ENCODE measurements at regions not wholly inside any gene's neighbourhood (a gene's known extent, or its start where the extent isn't known, plus 50 kb on each side); places are given as distances from the start of the nearest gene placed in this dataset.
A peak's percentile ranks its signal among the peaks of the same experiment; 100 is the strongest.

DNA sequence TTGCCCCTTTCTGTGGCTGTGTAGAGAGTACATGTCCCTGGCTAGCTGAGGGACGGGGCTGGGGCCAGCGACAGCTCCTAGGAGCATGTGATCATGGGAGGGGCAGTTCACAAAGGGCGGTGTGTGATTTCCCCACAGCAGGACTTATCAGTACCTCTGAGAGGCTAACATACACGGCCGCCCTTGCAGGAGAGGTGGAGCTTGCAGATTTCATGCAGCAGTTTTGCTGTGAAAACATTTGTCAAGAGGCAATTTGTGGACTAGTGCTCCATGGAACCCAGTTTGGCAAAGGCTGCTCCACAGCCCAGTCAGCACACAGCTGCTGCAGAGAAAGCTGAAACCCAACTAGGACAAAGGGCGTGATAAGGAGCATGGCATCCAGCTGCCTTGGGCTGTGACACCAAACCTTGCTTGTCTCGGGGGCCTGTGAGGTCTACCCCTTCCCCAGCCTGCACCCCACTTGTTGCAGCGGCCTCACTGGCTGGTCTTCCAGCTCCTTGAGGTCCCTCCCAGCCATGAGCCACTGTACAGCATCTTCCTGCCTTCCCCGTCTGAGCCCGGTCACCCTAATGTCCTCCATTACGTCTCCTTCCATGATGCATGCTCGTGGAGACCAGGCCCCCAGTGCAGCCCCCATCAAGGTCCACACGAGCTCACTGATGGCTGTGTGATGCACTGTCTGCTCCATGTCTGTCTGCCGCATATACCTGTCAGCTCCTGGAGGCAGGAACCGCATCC, 121.4 kb upstream of the HDAC4 start:
- DNase-seq, result no peak

DNA sequence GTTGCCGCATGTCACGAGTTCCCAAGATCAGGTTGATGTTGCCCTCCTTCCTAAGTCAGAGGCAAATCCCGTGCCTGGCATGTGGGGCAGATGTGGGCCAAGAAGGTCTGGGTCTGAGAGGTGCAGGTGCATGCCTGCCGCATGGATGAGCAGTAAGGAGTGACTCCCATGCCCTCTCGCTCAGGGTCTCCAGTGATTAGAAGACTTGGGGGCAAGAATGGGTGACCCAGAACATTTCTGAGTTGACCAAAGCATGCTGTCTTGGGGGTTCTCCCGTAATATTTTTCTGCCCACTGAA, 120.6 kb upstream of the HDAC4 start:
- DNase-seq, result no peak

DNA sequence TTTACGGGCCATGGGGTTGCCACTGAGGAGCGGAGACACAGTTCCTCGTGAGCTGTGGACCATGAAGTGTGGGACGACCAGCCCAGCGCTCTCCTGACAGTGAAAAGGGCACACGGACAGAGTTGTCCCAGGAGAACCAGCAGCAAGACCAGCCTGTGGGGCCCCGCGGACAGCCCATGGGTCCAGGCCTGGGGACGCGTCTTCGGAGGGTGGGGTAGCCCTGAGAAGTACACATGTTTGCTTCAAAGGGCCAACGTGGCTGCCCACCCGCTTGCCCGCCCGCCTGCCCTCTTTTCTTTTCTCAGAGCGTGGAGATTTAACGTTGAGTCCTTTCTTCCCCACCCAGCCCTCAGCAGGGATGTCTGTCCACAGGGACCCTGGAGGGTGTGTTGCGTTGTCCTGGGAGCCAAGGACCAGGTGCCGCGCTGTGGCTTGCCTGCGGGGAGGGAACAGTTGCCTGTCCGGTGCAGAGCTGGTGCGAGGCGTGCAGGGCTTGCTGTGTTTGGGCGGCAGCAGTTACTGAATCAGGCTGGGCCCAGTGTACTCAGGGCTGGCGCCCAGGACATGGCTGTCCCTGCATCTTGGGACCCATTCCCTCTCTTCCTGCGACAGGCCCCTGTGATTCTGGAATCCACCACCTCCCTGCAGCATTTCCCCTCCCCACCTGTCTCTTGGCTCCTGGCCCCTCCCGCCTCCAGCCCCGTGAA, 120.1 kb upstream of the HDAC4 start:
- DNase-seq, result no peak

DNA sequence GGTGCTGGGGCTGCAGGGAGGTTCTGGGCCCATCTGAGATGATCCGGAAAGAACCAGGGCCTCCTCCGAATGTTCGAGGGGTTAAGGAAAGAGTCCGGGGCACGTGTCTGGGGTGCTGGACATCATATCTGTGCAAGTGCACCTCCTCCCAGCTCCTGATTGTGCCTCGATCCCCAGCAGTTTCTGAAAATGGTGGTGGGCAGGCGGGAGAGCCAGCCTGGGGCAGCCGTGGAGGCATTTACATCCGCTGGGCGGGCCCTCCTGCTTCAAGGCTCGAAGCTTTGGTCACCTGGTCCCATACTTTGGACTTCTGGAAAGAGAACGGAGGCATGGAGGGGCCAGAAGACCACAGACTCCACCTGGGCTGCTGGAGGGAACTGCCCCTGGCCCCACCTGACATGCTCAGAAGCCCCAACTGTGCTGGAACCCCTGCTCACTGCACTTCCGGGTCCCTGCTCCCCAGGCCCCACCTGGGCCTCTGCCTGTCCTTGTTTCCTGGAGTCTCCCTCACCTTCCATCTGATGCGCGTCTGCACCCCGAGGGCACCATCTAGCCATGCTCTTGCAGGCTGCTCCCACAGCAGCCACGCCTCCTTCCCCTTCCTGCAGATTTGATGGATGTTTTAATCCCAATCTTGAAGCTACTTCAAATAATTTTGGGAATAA, 119.2 kb upstream of the HDAC4 start:
- DNase-seq, result no peak

DNA sequence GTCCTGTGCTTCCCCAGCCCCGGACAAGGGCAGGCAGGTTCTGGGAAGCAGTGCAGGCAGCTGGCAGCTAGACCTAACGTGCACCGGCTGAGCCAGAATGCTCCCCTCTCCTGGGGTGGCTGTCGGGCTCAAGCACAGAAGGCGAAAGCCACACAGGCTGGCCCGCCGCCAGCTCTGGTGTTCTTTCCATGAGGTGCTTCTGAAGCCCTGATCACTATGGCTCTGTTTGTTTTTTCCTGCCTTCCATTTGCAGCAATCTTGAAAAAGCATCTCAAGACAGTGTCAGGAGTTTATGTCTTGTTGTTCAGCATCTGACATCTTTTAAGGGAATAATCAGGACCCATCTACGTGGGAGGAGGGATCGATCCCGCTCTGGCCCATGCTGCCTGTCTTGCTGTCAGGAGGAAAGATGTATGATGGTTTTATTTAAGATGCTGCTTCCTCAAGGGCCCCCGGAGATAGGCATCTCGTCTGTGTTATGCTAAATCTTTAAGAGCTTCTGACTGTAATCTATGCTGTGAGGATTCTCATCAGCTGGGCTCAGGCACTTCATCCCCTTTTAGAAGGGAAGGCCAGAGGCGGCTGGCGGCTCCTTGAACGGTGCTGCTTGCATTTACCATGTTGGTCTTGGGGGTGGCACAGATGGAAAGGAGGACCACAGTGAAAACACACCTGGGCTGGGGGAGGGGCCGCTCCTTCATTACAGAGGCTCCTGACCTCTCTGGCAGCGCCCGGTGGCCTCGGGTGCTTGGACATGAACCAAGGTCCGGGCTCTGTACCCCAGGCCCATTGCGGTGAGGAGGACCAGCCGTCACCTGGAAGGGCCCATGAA, 118.5 kb upstream of the HDAC4 start:
- DNase-seq, result peak; percentile 61 to 75

DNA sequence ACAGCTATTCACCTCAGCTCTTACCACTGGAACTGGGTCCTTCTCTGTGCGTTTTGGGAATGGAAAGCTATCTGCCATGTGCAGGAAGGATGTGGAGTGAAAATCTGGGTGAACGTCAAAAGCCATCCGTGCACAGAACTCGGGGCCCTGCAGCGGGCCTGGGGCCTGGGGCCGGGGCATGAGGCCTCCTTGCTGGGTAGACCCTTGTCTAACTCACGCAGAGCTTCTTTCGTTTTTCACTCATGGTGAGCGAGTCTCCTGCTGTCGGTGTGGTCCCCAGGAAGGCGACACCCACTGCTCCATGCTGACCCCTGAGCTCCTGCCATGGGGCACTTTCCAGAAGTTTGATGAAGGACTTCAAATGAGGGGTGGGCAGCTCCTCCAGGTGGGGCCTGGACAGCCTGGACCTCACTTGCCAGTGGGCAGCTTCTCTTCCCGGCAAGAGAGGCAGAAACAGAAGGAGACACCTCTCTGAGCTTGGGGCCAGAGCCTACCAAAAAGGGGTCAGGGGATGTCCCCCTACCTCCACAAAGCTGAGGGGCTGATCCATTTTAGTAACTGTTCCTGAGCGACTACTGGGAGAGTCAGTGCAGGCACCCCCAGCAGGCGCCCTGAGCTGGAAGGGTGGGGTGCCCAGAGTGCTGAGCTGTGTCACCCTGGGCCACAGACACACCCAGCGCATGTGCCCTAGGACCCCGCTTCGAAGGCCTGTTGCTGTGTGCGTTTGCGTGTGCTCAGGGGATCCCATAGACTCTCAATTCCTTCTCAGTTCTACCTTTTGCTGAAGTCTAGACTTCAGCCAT, 117.7 kb upstream of the HDAC4 start:
- no peak for DNase-seq

DNA sequence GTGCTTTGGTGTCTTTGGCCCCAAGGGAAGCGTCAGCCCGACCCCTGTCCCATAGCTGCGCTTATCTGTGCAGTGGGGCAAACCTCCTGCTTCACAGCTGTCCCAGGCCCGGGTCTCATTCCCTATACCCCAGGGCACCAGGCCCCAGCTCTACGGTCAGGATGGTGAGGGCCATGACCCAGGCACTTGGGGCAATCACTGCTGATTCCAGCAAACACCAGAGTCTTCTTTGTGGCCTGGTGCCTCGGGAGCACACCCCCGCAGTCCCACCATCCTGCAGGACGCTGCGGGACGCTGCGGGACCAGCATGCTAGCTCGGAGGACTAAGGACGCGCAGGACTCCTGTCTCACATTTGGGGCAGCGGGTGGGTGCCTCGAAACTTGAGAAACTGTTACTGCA, 116.9 kb upstream of the HDAC4 start:
- no peak for DNase-seq

DNA sequence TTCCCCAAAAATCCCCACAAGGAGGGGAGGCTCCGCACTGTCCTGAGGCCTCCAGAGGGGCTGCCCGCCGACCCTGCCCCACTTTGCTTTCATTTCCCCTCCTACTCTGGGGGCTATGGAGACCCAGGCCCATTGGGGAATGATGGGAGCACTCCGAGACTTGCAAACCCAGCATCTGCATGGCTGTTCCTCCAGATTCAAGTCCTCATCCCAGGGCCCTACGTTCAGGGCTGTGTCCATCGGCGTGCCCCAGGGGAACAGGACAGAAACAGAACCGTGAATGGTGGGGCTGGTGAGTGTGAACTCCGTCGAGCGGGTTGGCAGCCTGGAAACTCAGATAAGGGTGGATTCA, 116.1 kb upstream of the HDAC4 start:
- DNase-seq, result no peak

DNA sequence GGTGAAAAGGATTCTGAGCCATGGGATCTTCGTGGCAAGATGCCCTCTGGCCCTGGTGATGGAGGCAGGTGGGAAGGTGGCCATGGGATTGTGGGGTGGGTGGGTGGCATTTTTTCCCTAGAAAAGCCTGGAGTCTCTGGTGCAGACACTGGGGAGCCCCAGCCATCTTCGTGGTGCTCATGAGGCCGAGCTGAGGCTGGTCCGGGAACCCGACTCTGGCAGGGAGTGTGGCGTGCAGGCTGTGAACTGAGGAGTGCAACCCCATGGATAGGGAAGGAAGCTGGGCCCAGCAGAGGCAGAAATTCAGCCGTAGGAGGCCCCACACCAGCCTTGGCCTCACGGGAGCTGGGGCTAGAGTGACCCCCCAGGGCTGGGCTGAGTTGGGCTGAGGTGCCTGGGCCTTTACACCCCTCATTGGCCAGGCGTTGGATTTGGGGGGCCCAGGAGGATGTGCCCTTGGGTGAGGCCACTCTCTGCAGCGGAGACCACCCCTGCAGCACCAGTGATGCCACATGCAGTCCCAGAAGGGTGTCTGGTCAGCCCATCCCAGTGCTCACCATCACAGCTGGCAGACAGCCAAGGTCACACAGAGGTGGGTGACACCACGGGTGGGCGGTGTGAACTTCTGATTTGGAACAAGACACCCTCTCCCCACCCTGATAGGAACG, 115.6 kb upstream of the HDAC4 start:
- DNase-seq, result no peak

DNA sequence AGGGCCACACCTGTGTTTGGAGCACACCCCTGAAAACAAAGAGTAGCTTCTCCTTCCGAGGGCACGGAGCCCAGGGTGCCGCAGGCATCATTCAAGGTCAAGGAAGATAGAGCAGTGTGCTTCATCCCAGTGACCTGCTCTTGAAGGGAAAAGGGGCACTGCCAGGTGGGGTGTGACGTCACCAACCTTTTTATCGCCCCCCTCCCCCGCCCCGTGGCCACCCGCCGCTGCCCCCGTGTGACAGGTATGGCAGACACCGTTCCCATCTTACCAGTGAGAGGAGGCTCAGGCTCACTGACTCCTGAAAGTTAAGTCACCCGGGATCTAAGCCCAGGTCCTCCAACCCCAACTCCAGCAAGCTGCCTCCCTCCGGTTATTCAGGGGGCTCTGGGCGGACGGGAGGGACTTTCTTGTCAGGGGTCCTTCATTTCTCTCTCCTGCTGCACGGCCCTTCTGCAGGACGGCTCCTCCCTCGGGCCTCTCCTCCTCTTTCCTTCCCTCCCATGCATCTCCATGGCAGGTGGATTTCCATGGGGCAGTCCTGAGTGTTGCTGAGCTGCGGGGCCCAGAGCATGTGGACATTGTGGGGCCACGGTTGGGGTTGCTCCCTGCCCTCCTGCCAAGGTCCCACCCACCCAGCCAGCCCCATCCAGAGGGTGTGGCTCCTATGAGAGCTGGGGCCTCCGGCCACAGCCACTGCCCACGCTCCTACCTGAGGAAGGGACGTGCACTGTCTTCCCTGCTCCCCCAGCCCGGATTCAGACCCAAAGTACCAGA, 114.1 kb upstream of the HDAC4 start:
- DNase-seq, result no peak

DNA sequence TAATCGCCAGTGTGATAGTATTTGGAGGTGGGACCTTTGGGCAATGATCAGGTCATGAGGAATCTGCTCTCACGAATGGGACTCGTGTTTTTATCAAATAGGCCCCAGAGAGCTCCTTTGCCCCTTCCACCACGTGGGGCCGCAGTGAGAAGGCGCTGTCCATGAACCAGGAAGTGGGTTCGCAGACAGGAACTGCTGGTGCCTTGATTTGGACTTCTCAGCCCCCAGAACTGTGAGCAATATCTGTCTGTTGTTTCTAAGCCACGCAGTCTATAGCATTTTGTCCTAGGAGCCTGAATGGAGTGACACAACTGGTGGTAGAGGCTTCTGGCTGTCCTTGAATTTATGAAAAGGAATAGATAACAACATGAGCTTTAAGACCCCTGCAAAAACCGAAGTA, 111.2 kb upstream of the HDAC4 start:
- no peak for DNase-seq

DNA sequence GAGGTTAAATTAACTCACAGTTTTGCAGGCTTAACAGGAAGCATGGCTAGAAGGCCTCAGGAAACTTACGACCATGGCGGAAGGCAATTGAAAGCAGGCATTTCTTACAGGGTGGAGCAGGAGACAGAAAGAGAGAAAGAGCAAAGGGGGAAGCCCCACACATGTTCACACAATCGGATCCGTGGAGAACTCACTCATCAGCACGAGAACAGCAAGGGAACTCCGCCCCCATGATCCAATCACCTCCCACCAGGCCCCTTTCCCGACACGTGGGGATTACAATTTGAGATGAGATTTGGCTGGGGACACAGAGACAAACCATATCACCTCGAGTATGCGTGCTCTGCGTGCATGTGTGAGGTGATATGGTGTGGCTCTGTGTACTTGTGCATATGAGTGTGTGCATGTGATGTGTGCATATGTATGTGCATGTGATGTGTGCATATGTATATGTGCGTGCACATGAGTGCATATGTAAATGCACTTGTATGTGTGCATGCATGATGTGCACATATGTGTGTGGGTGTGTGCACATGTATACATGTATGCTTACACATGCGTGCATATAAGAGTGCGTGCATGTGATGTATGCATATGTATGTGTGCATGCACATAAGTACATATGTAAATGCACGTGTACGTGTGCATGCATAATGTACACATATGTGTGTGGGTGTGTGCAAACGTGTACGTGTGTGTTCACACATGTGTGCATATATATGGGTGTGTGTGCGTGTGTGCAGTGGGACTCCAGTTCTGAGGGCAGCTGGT, 108.7 kb upstream of the HDAC4 start:
- DNase-seq, result no peak

DNA sequence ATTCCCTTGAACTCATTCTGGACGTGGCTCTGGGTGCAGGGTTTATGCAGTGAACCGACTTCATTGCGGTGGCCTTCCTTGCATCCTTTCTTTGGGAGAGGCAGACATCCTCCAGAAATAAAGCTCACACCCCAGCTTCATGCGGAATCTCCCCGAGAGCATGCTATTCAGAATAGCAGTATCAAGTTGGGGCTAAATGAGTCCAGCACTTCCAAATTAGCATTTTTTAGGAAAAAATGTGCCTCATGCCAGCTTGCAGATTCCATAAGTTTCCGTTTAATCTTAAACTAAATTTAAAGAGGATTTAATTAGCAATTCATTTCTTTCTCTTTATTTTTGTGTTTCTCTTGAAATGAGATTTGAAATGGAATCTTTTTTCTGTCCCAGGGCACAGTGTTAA, 107.4 kb upstream of the HDAC4 start:
- no peak for DNase-seq

DNA sequence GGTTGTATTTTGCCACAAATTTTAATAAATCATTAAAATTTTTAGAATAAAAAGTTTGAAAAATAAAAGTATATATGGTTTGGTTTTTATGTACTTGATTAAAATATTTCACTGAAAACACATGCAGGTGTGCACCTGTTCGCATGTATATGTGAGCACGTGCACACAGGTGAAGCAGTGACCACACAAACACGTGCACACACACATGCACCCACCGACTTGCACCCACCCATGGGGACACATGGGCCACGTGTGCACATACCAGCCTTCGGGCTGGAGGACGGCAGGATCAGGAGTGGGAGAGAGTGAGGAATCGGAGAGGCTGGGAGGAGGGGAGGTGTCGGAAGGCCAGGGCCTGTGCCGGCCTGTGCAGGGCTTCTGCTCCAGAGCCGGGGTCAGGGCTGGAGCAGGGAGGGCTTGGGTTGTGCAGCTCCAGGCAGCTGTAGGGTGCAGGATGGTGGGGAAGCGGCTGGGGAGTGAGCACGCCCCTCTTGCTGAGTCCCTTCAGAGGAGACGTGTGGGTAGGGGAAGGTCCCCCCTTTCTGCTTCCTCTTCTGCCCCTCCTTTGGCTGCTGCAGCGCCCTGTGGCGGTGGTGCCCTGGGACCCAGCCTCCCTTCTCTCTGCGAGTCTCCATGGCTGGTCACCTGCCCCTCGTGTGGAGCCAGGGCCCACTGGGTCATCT, 106.9 kb upstream of the HDAC4 start:
- no peak for DNase-seq

DNA sequence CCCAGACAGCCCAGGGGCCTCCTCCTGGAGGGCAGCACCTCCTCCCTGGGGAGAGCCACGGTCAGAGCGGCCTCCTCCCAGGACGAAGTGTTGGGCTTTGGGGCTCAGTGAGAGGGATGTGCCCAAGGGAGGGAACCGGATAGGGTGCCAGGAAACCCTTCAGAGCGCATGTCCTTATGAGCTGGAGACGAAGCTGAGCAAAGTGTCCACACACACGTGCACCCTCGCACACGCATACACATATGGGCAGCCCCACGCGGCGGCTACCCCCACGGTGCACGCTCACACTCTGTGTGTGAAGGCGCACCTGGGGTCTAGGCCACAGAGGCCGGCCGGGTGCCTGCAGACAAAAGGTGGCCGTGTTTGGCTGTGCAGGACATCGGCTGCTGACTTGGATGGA, 106.1 kb upstream of the HDAC4 start:
- no peak for DNase-seq

DNA sequence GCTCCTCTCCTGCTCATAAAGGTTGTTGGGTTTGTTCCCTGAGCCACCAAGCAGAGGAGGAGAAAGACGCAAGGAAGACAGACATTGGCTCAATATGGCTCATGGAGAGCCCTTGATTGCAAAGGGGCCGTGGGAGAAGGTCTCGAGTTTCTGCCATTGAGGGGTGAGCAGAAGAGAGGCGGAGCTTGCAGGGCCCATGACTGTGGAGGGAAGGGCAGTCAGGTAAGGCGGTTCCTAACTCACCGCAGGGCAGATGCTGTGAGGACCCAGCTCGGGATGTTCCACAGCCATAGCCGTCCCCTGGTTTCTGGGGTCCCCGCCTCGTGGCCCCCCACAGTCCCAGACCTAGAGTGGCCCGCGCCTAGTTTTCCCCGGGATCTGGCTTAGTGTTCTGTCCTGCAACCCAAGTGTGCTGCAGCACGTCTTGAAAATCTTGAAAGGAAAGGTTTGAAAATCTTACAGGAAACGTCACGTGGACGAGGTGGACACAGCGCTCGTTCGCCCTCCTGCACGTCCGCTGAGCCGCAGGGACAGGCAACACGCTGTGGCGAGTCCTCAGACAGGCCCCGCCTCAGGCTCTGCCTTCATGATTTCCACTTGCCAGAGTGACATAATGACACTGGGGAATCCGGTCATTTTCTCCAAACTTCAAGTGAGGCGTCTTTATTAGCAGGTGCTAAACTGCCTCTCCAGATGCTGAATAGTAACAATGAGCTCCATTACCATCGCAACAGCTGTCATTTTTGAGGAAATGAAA, 105.5 kb upstream of the HDAC4 start:
- DNase-seq, result peak in 1 of 2 experiments; percentile 61

DNA sequence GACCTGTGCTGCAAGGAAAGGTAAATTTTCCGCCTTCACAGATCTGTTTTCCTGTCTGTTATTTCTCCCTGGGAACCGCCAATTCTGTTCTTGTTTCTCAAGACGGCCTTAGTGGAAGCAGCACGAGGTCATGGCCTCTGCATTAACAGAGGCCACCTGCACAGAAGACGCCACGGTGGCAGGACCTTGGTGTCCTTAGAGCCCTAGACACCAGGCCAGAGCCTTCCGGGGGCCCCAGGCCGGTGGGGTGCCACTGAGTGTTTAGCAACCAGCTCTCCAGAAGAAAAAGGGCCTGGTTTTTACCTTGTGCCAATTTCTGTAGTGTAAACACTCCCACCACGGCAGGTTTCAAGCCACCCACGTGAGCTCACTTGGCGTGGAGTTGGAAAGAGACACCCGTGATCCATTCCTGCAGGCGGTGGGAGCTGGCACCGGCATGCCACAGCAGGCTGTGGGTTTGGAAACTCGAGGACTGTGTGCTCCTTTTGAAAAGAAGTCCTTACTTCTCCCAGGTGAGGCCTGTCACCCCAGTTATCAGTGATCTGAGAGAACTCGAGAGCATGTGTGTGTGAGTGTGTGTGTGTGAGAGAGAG, 103.9 kb upstream of the HDAC4 start:
- no peak for DNase-seq

DNA sequence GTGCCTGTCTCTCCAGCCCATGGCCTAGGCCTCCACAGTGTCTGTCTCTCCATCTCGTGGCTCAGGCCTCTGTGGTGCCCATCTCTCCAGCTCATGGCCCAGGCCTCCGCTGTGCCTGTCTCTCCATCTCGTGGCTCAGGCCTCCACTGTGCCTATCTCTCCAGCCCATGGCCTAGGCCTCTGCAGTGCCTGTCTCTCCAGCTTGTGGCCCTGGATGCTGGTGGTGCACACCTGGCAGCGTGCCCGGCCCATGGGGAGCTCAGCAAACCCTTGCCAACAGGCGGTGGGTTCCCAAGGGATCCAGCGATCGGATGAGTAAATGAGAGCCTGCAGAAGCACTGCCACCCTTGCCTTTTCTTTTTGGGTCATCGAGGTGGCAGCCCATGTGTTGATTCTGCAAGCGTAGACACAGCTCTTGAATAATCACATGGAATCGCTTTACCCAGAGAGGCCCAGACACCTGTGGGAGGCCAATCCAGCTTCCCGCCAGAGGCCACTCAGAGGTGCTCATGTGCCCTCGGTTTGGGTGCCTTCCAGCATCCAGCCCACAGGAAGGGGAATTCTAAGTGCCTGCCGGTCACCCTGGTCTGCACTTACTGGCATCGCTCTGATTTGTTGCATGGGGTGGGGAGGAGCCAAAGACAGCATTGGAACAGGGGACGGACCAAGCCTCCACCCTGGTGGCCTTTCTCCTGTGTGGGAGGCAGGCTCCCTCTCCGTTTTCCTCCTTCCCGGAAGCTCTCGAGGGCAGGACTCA, 101.8 kb upstream of the HDAC4 start:
- DNase-seq, result no peak

Data from NCI-H524 (cell line).